RWPE1 (cell line): ENCODE measurements at regions not wholly inside any gene's neighbourhood (a gene's known extent, or its start where the extent isn't known, plus 50 kb on each side); places are given as distances from the start of the nearest gene placed in this dataset.

Source experiments
- CTCF ChIA-PET: fragments of 350-600 bp; sonication (Branson Sonifier 250); formaldehyde crosslinking; extraction: SDS; loops from one replicate; lab custom pipeline; 2021; lab: Yijun Ruan, JAX
- POLR2A ChIA-PET: fragments of 400-600 bp; formaldehyde crosslinking; extraction: SDS; loops from one replicate; lab custom pipeline; 2020; ENCODE audit warnings: antibody characterized with exemption; ENCODE audit not compliant: low non-redundant PET; lab: Yijun Ruan, JAX
- DNase-seq: peaks from one replicate; pipeline ENCODE4 v3.0.0; 2012; ENCODE audit warnings: low spot score
- H3K27ac ChIP-seq: fragments of 450-650 bp; 2 replicates; pipeline ENCODE4 v1.5.1; 2017
- TF ChIP-seq, protein P1 (sequence below): fragments of 450-650 bp; conservative IDR thresholded peaks from 2 replicates; pipeline ENCODE4 v1.5.1; 2017; ENCODE audit warnings: low read depth, mild to moderate bottlenecking

DNA sequence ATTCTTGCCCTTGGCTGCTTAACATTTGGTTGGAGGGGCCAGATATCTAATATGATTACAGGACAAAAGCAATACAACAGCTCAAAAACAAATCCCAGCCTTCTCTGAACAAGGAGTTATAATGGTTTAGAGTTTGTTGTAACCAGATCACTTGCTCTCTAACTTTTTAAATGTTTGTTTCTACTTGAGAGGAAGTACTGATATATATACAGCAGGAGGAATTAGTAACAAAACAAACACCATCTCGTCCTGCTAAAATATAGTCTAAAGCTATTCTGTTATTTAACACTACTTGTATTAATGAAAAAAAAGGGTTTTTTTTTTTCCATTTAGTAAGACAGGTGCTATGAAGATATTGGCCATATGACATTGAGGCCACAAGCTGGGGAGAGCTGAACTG lies 60.9 kb upstream of the TMEM17 start:
- ChIA-PET CTCF (interaction anchor here (0.6 to 0.9 kb wide), 3 partner anchors 9 to 619 kb away, joined by 3 read pairs; no protein-coding TSS in a partner anchor), POLR2A (no interaction called here)
- TF ChIP-seq, protein P1, sequence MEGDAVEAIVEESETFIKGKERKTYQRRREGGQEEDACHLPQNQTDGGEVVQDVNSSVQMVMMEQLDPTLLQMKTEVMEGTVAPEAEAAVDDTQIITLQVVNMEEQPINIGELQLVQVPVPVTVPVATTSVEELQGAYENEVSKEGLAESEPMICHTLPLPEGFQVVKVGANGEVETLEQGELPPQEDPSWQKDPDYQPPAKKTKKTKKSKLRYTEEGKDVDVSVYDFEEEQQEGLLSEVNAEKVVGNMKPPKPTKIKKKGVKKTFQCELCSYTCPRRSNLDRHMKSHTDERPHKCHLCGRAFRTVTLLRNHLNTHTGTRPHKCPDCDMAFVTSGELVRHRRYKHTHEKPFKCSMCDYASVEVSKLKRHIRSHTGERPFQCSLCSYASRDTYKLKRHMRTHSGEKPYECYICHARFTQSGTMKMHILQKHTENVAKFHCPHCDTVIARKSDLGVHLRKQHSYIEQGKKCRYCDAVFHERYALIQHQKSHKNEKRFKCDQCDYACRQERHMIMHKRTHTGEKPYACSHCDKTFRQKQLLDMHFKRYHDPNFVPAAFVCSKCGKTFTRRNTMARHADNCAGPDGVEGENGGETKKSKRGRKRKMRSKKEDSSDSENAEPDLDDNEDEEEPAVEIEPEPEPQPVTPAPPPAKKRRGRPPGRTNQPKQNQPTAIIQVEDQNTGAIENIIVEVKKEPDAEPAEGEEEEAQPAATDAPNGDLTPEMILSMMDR, result no peak
- no peak for DNase-seq
- H3K27ac ChIP-seq, result no peak overlapping the region

DNA sequence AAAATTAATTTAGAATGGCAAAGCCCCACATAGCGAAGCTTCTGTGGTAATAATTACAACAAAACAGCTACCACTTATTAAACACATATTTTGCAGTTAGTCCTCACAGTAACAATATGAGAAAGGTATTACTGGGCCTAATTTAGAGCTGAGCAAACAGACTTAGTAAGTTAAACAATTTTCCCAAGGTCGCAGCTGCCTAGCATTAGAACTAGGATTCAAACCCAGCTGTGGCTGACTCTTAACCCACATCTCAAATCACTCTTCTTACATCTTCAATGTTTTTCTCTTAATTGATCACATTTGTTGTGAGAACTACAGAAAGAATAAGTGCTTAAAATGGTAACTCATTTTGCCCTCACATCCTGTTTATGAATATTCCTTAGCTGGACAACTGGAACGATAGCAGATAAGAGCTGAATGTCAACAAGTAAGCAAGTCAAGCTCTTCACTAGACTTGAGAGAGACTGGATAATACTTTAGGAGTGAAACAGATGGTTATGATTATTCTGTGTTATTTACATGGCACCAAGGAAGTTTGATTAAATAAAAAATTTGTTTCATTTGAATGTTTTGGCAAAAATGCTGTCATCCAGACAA lies 59.4 kb upstream of the TMEM17 start:
- H3K27ac ChIP-seq, result no peak overlapping the region
- ChIA-PET CTCF (interaction anchor here (0.6 to 0.7 kb wide), 2 partner anchors 66 to 843 kb away, joined by 3 to 4 read pairs; no protein-coding TSS in a partner anchor), POLR2A (no interaction called here)
- TF ChIP-seq, protein P1, result no peak
- DNase-seq, result no peak

DNA sequence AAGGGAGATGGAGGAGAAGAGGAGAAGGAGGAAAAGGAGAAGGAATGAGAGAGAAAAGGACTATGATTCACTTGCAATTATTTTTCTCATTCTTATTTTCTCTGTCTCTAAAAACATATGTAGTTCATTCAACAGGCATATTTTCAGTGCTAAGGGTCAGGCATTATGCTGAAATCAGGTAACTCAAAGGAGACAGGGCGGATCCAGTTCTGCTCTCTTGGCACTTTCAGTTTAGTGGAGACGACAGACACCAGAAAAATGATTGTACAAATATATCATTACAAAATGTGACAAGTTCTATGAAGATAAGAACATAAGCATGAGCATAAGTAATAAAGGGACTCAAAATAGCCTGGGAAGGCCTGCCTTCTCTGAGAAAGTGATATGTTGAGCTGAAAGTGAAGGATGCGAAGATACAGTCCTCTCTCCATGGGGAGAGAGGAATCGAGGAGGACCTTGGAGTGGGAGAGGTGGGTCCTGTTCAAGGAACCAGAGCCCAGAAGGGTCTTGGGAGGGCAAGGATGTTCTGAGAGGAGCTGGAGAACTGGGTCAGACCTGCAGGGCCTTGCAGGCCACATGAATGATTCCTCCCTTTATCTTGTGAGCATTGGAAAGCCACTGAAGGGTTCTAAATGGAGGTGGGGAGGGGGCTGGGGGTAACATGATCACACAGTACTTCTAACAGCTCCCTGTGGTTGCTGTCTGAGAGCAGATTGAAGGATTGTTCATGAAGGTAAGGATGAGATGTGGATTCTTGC lies 58.6 kb upstream of the TMEM17 start:
- ChIA-PET CTCF (interaction anchor here (0.6 kb wide), 1 partner anchor 67 kb away, joined by 3 read pairs; no protein-coding TSS in a partner anchor), POLR2A (no interaction called here)
- H3K27ac ChIP-seq, result no peak overlapping the region
- TF ChIP-seq, protein P1, result no peak
- DNase-seq, result no peak

DNA sequence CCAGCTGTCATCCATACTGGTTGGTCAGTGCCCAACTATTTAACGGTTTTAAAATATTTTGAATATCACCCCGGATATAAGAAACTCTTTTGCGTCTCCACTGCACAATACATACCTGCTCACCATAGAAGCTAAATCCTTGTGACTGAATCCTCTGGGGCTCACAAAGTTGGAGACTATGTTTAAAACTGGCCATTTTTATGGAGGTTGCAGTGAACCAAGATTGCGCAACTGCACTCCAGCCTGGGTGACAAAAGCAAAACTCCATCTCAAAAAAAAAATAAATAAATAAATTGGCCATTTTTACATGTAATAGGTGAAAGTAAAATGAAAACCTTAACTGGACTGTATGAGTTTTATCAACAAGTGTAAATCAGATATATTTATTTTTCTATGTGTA lies 55.6 kb upstream of the TMEM17 start:
- CTCF ChIA-PET, result no interaction called here
- TF ChIP-seq, protein P1, result no peak
- DNase-seq, result no peak
- no peak overlapping the region for H3K27ac ChIP-seq
- POLR2A ChIA-PET, result no interaction called here

DNA sequence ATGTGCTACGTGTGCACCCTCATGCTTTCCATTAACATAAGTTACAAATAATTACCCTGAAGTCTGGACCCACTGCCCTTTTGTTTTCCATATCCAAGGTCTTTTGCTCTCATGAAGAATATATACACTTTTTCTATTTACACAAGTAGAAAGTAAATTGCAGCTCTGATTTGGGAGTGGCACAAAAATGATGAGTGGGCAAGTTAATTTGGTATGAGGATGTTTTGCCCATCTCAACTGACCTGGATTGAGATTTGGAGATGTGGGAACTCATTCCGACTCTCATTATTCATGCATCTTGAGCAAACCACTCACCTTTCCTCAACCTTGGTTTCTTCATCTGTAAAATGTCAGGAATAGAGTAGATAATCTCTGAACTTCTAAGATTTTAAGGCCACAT lies 53.6 kb upstream of the TMEM17 start:
- TF ChIP-seq, protein P1, result no peak
- CTCF ChIA-PET, result interaction anchor here (0.5 kb wide), 1 partner anchor 226 kb away, joined by 3 read pairs; no protein-coding TSS in a partner anchor
- no peak overlapping the region for H3K27ac ChIP-seq
- no peak for DNase-seq
- POLR2A ChIA-PET, result no interaction called here

DNA sequence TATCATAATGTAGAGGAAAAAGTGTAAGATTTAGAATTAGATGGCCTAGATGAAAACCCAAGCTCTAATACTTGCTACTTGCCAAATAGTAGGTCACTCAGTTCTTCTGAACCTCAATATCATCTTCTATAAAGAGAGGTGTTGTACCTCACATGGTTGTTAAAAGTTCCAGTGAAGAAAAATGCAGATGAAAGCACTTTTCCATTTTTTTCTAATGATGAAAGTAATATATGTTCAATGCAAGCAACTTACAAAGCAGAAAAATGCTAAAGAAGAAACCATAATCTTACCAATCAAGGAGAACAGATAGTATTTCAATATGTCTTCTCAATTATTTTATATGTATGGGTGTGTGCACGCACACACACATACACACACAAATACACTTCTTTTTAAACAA lies 52.7 kb upstream of the TMEM17 start:
- ChIA-PET POLR2A (no interaction called here), CTCF (interaction anchor here (1.0 kb wide), 1 partner anchor 23 kb away, joined by 3 read pairs; no protein-coding TSS in a partner anchor)
- H3K27ac ChIP-seq, result no peak overlapping the region
- TF ChIP-seq, protein P1, result no peak
- DNase-seq, result no peak
